Upper lobe of right lung (tissue), 1 donor: ENCODE measurements at regions not wholly inside any gene's neighbourhood (a gene's known extent, or its start where the extent isn't known, plus 50 kb on each side); places are given as distances from the start of the nearest gene placed in this dataset.

Experiments
- ATAC-seq: fragments of 200-7000 bp; cut with Tn5 transposase; one replicate; pipeline ENCODE4 v1.9.1; 2020; ENCODE audit warnings: mild to moderate bottlenecking, moderate library complexity
- DNase-seq: peaks from one replicate; pipeline ENCODE4 v3.0.0-alpha.2; 2020
- H3K27ac ChIP-seq: fragments of 200-600 bp; one replicate; pipeline ENCODE4 v1.8.0; 2022
- H3K27me3 ChIP-seq: fragments of 200-600 bp; one replicate; pipeline ENCODE4 v1.8.0; 2022; ENCODE audit warnings: mild to moderate bottlenecking
- H3K36me3 ChIP-seq: fragments of 200-600 bp; one replicate; pipeline ENCODE4 v1.8.0; 2022
- H3K4me1 ChIP-seq: fragments of 200-600 bp; one replicate; pipeline ENCODE4 v1.8.0; 2022
- H3K4me3 ChIP-seq: fragments of 200-600 bp; one replicate; pipeline ENCODE4 v1.8.0; 2022; ENCODE audit warnings: mild to moderate bottlenecking
- H3K9me3 ChIP-seq: fragments of 200-600 bp; one replicate; pipeline ENCODE4 v1.8.0; 2022
- CTCF ChIP-seq: fragments of 200-600 bp; IDR thresholded peaks from one replicate; pipeline ENCODE4 v1.8.0; 2022; ENCODE audit warnings: antibody characterized with exemption
- intact Hi-C: fragments of 100-400 bp; cut with DNase I; formaldehyde crosslinking; loops from one replicate; pipeline ENCODE4 v1.11.0; 2022
- donor health status: DM: no; HTN: yes; CAD: no; lungs with severe emphysema.

- no peaks in the 10 kb centered on the region for H3K9me3 ChIP-seq
- no peaks in the 10 kb centered on the region for H3K27me3 ChIP-seq
- intact Hi-C loops = no loop called here
- no peak for TF ChIP-seq CTCF
- DNase-seq = no peak
- H3K4me3 ChIP-seq = no peak overlapping the region
- peaks cover 10% of the 10 kb centered on the region for H3K4me1 ChIP-seq
- ATAC-seq = no peak
- no peaks in the 10 kb centered on the region for H3K36me3 ChIP-seq
- H3K27ac ChIP-seq = no peak overlapping the region
These were observed 199.2 kb downstream of the JCAD start for GRCh38 chr10:29860166-29860565.

GRCh38 chr10:29859521-29860130 is 199.8 kb downstream of the JCAD start:
- no peak for TF ChIP-seq CTCF
- H3K4me1 ChIP-seq = peaks cover 10% of the 10 kb centered on the region
- no peaks in the 10 kb centered on the region for H3K36me3 ChIP-seq
- H3K27ac ChIP-seq = no peak overlapping the region
- H3K9me3 ChIP-seq = no peaks in the 10 kb centered on the region
- H3K27me3 ChIP-seq = no peaks in the 10 kb centered on the region
- no peak for DNase-seq
- no peak overlapping the region for H3K4me3 ChIP-seq
- intact Hi-C loops = no loop called here
- no peak for ATAC-seq

DNA sequence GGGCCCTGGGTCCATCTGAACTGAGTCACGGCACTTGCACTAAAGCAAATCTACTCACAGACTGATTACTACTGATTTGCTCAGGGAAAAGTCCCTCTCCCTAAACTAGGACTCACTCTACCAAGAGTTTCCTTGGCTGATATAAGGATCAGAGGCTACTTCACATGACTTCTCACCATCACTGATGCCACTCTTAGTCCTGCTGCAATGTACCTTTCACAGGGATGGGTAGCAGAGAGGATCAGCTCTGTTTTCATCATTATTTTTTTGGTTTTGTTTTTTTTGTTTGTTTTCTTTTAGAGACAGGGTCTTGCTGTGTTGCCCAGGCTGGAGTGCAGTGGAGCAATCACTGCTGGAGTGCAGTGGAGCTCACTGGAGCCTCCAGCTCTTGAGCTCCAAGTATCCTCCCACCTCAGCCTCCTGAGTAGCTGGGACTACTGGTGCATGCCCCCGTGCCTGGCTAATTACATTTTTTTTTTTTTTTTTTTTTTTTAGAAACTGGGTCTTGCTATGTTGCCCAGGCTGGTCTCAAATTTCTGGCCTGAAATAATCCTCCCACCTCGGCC is 200.6 kb downstream of the JCAD start:
- Histone ChIP-seq H3K27ac (no peak overlapping the region), H3K4me3 (no peak overlapping the region), H3K27me3 (no peaks in the 10 kb centered on the region), H3K36me3 (no peaks in the 10 kb centered on the region), H3K9me3 (no peaks in the 10 kb centered on the region), H3K4me1 (peaks cover 10% of the 10 kb centered on the region)
- intact Hi-C loops = no loop called here
- TF ChIP-seq CTCF = no peak
- ATAC-seq = no peak
- no peak for DNase-seq

GRCh38 chr10:29857843-29858701 is 201.3 kb downstream of the JCAD start:
- Histone ChIP-seq H3K27me3 (no peaks in the 10 kb centered on the region), H3K9me3 (no peaks in the 10 kb centered on the region), H3K4me3 (no peak overlapping the region), H3K4me1 (peaks cover 10% of the 10 kb centered on the region), H3K36me3 (no peaks in the 10 kb centered on the region), H3K27ac (no peak overlapping the region)
- intact Hi-C loops = no loop called here
- peak; percentile 74 for TF ChIP-seq CTCF
- DNase-seq (peak; percentile 82), ATAC-seq (peak; percentile 94)

DNA sequence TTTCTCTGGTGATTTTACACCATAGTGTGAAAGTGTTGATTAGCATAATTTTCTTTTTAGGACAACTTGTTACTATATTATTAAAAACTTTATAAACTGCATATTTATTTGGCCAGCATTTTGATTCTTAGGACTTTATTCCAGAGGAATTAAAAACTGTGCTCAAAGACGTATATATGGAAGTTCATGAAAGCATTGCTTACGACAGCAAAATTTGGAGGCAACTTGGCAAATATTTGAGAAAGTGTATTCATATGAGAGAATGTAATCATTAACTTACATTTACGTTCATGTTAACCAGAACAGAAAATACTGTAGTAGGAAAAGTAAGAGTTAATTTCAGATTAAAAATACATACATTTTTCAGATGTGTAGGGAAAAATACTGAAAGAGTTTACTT is 203.1 kb downstream of the JCAD start:
- intact Hi-C loops = no loop called here
- no peak overlapping the region for H3K4me3 ChIP-seq
- H3K36me3 ChIP-seq = no peaks in the 10 kb centered on the region
- DNase-seq = no peak
- H3K27me3 ChIP-seq = no peaks in the 10 kb centered on the region
- H3K4me1 ChIP-seq = peaks cover 10% of the 10 kb centered on the region
- no peak overlapping the region for H3K27ac ChIP-seq
- ATAC-seq = no peak
- no peak for TF ChIP-seq CTCF
- no peaks in the 10 kb centered on the region for H3K9me3 ChIP-seq
